HG03457 (cell line): ENCODE measurements at regions not wholly inside any gene's neighbourhood (a gene's known extent, or its start where the extent isn't known, plus 50 kb on each side); places are given as distances from the start of the nearest gene placed in this dataset.

Experiments used
- ATAC-seq: cut with Tn5 transposase; IDR thresholded peaks from one replicate; pipeline ENCODE4 v1.9.1; 2021; ENCODE audit warnings: moderate number of reproducible peaks; ENCODE audit not compliant: unreplicated experiment

DNA sequence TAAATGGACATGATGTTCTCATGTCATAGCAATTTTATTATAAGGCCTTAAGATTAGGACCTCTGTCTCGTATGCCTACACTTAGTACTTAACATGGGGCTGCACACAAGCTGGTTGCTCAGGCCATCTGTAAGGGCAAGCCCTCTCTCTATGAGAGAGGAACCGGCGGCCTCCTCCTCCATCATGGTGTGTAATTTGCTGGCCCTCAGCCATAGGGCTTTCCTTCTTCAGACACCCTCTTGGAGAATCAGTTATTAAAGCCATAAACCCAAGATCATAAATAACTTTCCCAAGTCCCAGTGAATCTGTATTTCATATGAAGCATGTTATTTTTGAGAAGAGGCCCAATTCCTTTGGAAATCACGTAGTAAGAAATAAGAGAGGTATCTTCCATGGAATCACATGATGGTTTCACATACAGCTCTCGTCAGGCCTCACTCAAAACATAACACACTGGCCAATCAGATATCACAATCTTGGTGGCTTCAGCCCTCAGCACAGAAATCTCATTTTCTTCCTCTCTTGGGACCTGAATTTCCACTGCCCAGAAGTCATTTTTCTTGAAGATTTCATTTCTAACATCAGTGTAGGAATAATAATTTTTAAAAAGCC is 92.6 kb downstream of the RDH14 start:
- no peak for ATAC-seq

DNA sequence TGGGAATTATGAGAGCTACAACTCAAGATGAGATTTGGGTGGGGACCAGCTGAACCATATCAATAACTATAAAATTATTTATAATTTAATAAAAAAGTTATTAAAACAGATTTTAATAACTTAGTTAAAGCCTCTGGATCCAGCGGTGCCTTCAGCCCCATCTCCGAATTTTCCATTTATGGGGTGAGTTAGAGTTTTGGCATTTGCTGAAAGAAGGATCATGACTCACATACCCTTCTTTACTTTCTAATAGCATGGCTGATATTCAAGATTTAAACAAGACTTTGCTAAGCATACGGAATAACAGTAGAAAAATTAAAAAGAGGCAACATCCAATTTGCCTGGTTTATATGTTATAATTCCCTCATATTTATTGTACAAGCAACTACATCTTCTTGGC is 94.5 kb downstream of the RDH14 start:
- ATAC-seq: no peak

DNA sequence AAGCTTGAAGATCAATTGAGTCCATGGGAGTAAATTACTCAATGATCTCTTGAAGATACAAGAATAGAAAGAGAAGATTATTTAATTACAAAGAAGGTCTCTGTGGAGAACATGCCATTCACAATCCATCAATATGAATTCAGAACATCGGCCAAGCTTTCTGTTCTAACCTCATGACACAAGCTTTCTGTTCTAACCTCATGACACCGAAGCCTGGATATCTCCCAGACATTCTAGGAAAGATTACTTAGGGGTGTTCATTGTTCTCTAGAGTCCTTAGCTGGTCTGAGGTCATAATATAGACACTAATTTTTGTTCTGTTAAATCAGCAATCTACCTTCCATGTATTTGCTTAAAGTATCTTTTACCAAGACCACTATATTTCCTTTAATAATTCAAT is 95.5 kb downstream of the RDH14 start:
- no peak for ATAC-seq

DNA sequence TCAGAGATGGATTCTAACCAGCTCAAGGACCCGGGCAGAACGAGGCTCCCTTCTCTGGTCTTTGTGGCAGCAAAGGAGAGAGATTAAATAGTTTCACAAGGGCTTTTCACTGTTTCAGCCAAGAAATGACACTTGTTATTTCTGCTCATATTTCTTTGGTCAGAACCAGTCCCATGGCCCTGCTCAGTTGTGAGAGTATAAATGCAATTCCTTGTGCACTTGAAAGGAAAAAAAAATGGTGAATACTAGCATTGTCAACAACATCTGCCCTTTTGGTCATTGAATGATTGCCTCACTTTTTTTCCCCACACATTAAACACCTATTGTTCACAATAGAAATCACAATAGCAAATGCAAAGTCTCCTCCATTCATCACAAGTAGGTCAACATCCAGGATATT is 104.4 kb downstream of the RDH14 start:
- ATAC-seq: no peak

DNA sequence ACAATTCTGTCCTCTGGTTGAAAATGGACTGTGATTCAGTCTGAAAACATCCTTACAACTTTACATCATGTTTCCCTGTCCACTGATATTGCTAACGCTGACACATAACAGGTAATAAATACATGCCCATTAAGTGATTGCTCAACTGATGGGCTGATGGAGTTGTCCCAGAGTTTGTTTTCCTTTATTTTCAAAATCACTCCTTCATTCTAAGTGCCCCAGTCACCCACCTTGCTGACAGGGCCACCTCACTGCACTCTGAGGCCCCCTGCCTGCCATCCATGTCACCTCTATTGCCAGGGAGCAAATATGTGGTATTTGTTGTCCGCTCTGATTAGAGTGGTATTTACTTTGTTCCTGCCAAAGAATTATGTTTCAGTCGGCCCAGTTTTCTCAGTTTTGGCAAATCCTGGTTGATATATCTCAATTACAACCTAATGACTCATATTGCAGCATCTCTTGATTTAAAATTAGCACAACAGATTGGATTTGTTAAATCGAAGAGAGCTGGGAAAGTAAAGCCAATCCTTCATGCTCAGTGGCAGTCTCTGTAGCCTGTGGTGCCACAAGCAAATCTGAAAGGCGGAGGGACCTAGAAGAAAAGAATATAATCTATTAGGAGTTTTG is 105.1 kb downstream of the RDH14 start:
- no peak for ATAC-seq

DNA sequence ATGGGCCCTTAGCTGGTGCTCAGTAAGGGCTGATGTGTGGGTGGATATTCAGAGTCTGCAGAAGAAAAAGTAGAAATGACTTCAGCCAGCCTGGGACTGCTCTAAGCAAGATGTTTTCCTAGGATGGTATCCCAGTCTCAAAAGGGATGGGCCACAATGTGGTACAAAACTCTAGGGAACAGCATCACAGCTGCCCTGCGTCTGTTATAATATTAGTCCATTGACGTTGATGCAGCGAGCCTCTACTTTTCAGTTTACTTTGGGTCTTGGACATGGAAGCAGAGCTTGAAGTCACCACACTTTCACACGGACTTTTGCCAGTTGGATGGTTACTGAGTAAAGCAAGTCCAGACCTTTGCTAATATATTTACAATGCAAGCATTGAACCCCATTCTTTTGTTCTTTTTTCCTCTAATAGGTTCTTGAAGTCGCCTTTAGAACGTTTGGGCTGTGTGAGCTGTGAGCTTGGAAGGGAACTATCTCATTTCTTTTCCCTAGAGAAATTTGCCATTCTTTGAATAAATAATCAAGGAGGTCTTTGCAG is 105.7 kb downstream of the RDH14 start:
- ATAC-seq: no peak

DNA sequence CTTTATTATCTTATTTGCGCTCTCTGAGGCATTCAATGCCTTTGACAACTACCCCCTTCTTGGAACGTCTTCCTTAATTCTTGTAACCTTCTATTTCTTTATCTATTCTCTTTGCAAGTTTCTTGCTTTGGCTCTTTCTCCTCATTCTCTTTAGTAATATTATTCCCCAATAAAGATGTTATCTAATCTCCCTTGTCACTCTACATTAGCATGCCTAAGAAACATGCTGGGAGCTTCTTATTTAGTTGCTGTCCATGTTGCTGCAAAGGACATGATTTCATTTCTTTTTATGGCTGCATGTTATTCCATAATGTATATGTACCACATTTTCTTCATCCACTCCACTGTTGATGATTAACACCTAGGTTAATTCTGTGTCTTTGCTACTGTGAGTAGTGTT is 113.7 kb downstream of the RDH14 start:
- no peak for ATAC-seq

DNA sequence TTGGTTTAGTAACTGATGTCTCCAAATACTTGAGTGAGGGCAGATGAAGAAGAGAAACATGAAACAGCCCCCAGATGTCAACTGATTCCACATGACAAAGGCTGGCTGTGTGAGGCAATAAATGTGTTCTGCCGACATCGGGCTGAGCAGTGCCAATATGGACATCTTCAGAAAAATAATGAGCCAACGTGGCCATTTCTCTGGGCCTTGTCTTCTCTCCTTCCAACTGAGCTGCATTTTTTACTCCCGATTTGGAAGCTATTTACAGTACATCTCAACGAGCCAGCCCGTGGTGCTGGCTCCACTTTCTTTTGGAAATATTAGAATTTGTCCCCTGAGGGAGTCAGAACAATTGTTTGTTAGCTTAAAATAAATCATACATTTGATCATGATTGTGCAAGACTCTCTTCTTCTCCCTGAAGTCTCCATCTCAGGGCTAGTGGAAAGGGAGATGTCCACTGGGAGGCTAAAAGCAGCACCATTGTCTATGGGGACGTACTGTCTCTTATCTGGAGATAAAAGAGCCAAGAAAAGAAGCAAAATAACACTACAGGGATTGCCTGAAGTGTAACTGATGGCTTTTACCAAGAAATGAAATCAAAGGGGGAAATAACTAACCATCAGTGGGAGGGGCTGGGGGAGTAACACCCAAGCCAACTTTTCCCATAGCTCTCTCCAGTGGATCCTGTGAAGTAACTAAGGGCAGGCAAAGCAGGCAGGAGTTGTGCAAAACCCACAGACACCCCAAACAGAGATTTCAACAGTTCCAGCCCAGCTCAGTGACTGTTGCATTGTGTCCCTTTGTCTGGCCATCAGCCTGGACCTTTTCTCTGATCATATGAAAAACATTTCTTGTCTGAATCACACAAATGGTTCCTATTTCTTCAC is 114.8 kb downstream of the RDH14 start:
- ATAC-seq: no peak

DNA sequence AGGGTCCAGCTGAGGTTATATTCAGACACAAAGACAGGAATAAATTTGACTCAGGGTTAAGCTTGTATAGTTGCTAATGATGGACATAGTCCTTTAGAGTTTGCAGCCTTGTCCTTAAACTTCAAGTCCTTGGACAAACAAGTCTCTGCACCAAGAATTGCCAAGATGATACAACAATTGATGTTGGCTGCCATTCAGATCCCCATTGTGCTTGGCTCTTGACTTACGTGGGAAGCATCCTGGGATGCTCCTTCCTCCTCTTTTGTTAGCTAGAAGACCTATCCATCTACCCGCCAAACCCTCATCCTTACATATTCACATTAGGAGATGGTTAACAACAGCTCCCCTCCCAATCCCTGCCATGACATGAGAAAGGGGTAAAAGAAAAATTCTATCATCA is 115.6 kb downstream of the RDH14 start:
- no peak for ATAC-seq

DNA sequence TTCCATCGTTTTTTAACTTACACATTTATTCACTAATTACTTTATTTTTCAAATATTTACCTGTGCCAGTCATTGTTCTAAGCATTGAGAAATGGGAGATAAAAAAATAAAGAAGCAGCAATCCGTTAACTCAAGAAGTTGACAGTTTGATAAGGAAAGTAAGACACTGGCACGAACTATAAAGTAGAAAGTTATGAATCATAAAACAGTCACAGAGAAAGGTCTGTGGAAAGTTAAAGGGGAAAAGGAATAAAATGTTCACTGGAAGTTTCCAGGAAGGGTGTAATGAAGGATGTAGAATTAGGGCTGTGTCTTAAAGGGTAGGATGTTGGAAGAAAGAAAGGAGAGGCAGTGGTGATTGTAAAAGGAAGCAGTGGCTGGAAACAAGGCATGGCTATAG is 118.9 kb downstream of the RDH14 start:
- ATAC-seq: no peak

DNA sequence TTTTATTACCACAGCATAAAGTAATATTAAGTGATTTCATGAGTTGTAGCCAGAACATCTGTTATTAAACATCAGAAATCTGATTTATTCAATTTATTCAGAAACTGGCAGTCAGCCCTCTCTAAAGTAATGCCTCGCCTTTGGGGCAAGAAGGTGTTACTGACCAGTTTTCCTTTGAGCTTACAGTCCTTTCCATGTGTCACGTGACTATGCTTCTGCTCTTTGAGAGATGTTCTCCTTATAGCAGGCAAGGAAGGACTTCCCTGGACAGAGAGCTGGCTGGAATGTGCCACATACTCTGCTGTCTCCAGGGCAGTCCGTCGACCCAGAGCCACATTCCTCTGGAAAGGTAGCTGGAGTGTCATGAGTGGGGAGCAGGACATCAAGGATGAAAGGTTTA is 119.7 kb downstream of the RDH14 start:
- no peak for ATAC-seq

DNA sequence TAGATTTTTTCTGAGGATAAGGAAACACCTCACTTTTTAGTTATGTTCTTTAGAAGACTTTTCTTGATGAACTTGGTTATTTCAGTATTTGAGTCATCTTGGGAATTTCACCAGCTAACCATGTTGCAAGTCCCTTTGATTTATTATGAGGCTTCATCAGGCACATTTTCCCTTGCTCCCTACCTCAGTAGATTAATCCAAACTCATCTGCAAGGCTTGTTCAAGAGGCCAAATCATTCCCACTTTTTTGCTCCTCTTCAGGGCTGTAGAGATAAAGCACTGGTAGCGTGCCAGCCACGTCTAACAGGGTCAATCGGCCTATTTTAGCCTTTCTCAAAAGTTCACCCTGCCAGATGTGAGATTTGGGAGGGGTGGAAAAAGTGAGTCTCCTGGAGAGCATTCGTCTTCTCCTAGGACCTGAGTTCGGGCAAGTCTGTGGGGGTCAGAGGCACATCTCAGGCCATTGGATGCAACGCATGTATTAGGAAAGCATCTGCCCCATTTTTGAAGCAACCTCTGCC is 120.3 kb downstream of the RDH14 start:
- ATAC-seq: no peak

DNA sequence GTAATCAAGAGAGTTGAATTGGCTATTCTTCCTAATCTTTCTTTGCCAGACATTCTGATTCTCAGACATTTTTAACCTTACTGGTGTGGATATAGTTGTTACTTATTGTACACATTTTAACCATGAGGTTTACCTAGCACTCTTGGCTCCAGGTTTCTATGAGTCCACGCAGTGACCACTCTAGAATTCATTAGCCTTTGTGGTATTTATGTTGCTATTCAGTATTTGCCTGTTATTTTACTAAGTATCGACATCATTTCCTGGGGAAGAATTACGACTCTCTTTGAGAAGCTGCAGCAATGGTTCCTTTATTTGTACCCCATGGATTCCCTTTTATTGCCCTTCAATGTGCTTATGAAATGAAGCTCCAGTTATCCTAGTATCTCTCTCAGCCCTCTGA is 120.7 kb downstream of the RDH14 start:
- ATAC-seq: no peak

DNA sequence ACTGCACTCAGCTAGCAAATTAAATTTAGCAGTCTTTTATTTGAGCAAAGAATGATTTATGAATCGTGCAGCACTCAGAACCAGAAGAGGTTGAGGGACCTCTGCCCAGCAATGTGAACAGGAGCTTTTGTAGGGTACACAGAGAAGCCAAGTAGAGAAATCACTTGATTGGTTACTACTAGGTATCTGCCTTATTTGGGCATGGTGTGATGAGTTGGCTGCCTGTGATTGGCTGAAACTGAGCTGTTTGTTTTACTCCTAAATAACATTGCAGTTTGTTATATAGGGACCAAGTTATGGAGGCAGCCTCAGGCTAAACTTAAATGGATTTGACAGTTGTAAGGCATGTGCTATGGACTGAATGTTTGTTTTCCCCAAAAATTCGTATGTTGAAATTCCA is 122.5 kb downstream of the RDH14 start:
- ATAC-seq: no peak

DNA sequence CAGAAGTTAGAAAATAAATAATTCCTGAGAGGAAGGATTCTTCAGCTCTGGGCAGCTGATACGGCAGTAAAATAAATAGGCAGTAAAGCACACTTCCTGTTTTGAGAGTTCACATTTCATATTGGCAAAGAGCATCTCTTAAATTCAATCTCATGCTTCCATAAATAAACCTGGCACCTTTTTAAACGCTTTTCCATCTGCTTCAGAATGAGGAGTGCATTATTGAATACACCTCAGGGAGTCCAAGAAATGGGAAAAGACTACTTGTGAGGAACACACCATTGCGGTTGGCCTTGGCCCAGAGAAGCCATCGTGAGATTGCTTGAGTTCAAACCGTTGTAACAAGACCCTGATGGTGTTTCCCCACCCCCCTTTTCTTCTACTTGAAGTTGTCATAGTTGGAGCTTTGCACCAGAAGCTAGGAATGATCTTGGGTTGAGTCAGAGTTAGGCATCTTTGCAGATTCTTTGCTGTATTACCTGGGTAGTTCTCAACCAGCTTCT is 123.9 kb downstream of the RDH14 start:
- no peak for ATAC-seq

DNA sequence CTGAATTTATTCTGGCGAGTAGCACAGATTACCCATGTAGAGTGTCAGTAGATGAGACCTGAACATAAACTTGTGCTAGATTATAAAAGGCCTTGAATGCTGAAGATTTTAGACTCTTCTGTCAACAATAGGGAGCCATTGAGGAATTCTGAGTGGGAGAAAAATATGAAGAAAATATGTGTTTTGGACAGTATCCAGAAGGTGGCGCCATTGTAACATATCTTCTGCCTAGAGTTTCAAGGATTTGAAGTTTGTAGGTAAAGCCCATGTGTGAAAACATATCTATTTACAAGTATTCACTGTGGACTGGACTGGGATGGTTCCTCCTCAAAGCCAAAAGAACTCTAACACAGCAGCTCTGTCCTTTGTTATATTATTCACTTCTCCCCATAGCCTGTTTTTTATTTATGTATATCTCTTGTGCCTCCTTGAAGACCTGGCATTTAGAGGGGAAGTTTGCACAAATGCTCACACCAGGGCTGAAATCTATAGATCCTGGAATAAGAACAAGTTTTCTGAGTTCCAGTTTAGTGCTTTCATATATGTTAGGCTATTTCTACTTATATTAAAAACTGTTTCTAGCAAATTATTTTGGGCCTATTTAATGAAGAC is 124.9 kb downstream of the RDH14 start:
- no peak for ATAC-seq

DNA sequence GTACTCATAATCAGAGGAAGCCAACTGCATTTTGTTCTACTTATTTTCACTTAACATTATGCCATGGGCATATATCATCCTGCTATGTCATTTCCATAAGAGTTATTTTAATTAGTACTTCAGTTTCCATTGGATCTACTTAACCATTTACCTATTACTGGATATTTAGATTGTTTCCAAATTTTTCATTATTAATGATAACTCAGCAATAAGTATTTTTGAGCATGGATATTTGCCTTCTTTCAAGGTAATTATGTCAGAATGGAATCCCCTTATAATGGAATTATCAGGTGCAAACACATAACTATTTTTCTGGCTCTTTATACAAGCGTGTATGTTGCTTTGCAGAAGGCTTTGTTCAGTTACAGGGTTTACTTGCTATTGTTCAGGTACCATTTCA is 126.6 kb downstream of the RDH14 start:
- no peak for ATAC-seq

DNA sequence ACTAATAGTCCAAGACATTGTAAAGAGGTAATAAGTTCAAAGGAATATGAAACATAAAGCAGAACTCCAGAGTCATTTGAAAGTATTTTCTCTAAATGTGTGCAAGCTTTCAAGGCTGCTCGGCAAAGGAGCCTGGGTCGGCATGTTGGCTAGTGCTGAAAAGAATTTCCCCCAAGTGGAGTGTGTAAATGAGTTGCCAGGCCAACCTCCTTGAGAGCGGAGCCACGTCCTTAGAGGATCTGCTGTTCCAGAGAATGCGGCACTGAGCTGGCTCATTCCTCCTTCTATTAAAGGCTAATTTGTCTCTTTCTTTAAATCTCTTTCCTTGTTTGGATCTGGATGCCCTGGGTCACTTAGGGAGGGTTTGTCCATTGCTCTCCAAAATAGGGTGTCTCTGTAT is 127.5 kb downstream of the RDH14 start:
- no peak for ATAC-seq

DNA sequence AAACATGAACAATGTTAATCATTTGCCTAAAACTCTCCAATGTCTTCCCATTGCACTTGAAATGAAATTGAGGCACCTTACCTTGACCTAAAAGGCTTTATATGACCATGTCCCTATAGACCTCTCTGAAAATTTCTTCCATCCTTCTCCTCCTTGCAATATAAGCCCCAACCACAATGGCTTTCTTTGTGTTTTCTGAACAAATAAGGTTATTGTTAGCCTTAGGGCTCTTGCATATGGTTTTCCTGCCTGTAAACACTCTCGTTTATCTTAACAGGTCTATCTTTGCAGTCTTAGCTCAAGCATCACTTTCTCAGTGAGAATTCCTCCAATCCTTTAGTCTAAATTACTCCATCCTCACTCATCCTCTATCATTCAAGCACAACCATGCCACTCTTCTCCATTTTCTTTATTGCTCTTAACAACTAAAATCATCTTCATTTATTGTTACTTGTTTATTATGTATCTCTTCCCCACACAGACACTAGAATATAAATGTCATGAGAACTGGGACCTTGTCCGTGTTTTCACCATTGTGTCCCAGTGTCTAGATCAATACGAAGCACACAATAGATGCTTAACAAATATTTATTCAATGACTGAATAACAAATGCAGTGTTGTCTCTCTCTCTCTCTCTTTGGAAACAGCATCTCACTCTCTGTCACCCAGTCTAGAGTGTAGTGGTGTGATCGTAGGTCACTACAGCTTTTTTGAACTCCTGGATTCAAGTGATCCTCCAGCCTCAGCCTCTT is 129.3 kb downstream of the RDH14 start:
- no peak for ATAC-seq

DNA sequence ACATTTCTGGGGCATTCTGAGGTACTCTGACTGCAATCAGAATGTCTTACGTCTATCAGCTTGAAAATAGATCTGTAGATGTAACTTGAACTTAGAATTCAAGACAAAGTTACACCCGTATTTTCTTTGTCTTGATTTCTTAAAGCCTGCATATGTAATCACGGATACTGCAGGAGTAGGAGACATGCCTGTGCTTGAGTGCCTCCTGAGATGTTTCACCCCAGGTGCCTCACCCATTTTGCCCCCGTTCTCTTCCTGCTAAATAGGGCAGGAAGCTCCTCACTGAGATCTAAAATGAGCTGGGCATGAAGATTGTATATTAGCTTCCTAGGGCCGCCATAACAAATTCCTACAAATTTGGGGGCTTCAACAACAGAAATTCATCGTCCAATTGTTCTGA is 131.9 kb downstream of the RDH14 start:
- ATAC-seq: no peak
